Fibroblast of lung (primary cell): ENCODE measurements at regions not wholly inside any gene's neighbourhood (a gene's known extent, or its start where the extent isn't known, plus 50 kb on each side); places are given as distances from the start of the nearest gene placed in this dataset.

Source experiments
- EZH2 ChIP-seq: IDR thresholded peaks from 2 replicates; pipeline ENCODE4 v1.5.1; 2012; ENCODE audit warnings: low read length, control low read depth, mild to moderate bottlenecking; ENCODE audit errors: missing control alignments
- TF ChIP-seq, protein P1 (sequence below), 2 donors: IDR thresholded peaks in 1 of 2; conservative IDR thresholded peaks in 1 of 2; 1 replicate in 1 of 2; 2 replicates in 1 of 2; pipeline ENCODE4 v1.5.1; 2011 to 2012; ENCODE audit warnings: low read length in 2 of 2, control low read depth in 1 of 2, inconsistent platforms in 1 of 2, low read depth in 1 of 2, mild to moderate bottlenecking in 1 of 2

DNA sequence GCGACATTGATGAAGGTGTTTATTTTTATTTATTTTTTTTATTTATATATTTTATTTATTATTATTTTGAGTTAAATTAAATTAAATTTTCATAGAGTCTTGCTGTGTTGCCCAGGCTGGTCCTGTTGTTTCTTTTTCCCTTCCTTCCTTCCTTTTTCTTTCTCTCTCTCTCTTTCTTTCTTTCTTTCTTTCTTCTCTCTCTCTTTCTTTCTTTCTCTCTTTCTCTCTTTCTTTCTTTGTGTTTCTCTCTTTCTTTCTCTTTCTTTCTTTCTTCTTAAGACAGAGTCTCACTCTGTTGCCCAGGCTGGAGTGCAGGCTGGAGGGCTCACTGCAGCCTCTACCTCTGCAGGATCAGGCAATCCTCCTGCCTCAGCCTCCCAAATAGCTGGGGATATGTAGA, 84.7 kb upstream of the AKAP12 start:
- TF ChIP-seq, protein P1, sequence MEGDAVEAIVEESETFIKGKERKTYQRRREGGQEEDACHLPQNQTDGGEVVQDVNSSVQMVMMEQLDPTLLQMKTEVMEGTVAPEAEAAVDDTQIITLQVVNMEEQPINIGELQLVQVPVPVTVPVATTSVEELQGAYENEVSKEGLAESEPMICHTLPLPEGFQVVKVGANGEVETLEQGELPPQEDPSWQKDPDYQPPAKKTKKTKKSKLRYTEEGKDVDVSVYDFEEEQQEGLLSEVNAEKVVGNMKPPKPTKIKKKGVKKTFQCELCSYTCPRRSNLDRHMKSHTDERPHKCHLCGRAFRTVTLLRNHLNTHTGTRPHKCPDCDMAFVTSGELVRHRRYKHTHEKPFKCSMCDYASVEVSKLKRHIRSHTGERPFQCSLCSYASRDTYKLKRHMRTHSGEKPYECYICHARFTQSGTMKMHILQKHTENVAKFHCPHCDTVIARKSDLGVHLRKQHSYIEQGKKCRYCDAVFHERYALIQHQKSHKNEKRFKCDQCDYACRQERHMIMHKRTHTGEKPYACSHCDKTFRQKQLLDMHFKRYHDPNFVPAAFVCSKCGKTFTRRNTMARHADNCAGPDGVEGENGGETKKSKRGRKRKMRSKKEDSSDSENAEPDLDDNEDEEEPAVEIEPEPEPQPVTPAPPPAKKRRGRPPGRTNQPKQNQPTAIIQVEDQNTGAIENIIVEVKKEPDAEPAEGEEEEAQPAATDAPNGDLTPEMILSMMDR (conservative IDR thresholded peaks at IDR 0.05 in 1 of 2, IDR thresholded peaks at IDR 0.05 in 1 of 2; ENCODE audit: low read depth in 1 of 2, low read length in 2 of 2): no peak
- no peak for TF ChIP-seq EZH2
